ENCODE measurements at regions not wholly inside any gene's neighbourhood (a gene's known extent, or its start where the extent isn't known, plus 50 kb on each side); places are given as distances from the start of the nearest gene placed in this dataset.
"Not testable (repeated sequence)": the region's sequence is repeated elsewhere in the genome, so short reads cannot be mapped to it uniquely, and the experiment has no call there.

DNA sequence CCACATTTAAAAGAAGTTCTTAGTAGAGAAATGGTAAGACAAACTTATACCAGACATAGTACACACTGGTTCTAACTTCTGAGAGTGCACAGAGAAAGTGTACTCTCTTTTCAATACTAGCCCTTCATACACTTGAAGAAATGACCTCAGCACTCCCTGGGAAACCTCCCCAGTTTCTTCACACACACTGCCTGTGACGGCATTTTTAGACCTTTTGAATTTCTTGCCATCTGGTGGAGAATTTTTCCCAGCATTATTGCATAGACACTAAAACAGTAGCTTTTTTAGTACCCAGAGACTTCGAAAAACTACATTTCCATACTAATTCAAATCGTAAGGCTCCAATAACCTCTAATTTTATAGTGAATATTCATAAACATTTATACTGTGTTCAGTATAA lies 341.6 kb upstream of the MAOA start:
- no peak for DNase-seq (ENCODE audit: low spot score)
- intact Hi-C loops (cut with DNase I) = no loop called here

DNA sequence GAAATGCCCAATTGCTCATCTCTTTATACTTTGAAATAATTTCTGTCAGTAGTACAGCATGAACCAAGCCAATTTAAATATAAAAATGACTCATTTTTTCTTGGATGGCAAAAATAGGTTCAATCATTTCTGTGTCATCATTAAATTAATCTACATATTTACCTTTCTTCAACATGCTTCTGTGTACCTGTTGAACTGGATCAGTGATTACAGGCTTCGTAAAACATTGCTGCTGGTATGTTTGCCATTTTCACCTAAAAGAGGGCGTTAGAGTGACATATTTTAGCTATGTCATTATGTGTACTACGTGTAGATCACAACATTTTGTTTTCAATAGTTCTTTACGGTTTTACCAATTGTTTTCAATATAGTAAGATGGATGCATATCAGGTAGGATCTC lies 340.5 kb upstream of the MAOA start:
- no peak for DNase-seq (ENCODE audit: low spot score)
- intact Hi-C loops (cut with DNase I) = no loop called here

- DNase-seq (ENCODE audit: low spot score) = no peak
- intact Hi-C loops (cut with DNase I) = no loop called here
Observed at GRCh38 chrX:43316146-43316545, 340.0 kb upstream of the MAOA start.

GRCh38 chrX:43317378-43317777 lies 338.7 kb upstream of the MAOA start:
- intact Hi-C loops (cut with DNase I) = no loop called here
- no peak for DNase-seq (ENCODE audit: low spot score)

- intact Hi-C loops (cut with DNase I) = no loop called here
- no peak for DNase-seq (ENCODE audit: low spot score)
Observed at GRCh38 chrX:43328358-43328946, 327.6 kb upstream of the MAOA start.

DNA sequence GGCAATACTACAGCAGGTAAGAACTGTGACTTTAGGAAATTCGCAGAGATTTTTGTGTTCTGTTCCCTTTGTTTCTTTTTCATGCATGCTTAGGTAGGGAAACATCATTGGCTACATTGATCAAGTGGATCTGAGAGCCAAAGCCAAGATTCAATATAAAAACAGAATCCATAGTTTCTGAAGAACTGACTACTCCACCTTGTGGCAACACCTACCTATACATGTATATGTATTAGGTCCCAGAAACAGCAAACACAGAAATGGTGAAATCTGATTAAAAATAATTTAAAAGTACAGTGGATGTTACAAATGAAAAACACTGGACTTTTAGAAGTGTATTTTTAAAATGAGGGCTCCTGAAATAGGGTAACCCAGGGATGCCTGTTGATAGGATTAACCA lies 322.6 kb upstream of the MAOA start:
- no peak for DNase-seq (ENCODE audit: low spot score)

DNA sequence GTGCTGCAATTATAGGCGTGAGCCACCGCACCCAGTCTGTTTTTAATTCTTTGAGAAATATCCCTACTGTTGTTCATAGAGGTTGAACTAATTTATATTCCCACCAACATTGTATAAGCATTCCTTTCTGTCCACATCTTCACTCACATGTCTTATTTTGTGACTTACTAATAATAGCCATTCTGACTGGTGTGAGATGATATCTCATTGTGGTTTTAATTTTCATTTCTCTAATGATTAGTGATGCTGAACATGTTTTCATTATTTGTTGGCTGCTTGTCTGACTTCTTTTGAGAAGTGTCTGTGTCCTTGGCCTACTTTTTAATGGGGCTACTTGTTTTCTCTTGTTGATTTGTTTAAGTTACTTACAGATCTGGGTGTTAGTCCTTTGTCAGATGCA lies 310.9 kb upstream of the MAOA start:
- DNase-seq (ENCODE audit: low spot score) = no peak
- intact Hi-C loops (cut with DNase I) = loop anchor here (5.0 kb wide), 1 partner anchor 212 kb away; no protein-coding TSS in a partner anchor

More for the DNA sequence above, 322.6 kb upstream of the MAOA start:
- intact Hi-C loops (cut with DNase I) = no loop called here

DNA sequence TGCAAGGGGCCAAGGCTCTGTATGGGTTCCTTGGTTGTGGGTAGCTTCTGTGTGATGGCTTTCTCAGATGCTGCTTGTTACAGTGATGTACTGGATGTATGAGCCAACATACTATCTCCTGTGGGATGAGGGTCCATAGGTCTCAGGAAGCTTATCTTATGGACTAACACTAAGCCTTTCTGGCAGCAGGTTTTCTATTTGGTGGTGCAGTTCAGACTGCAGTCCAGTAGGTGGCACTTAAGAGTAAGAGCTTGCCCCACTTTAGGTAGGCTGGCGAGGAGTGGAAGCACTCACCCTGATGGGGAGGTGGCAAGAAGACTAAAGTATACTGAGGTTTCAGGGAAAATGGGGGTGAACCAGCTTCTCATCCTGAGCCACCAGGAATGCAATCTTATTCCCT lies 306.7 kb upstream of the MAOA start:
- no peak for DNase-seq (ENCODE audit: low spot score)
- intact Hi-C loops (cut with DNase I) = loop anchor here (5.0 kb wide), 1 partner anchor 208 kb away; no protein-coding TSS in a partner anchor

DNA sequence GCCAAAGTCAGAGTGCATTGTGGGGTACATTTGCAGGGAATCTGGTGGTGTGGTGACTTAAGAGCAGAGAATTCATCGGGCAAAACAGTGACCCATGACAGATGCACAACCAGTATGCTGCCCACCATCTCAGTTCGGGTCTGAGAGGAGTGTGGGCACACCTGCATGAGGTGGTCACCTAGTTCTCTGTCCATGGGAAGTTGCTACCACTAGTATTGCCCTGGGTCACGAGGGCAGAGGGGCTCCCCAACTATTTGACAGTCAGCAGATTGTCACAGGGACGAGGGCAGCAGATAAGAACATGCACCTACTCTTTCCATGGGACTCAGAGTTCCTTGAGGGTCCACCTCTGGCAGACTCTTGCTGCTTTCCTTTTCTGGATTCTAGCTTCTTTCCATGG lies 305.2 kb upstream of the MAOA start:
- intact Hi-C loops (cut with DNase I) = no loop called here
- DNase-seq (ENCODE audit: low spot score) = no peak

- intact Hi-C loops (cut with DNase I) = no loop called here
- DNase-seq (ENCODE audit: low spot score) = no peak
Observed at GRCh38 chrX:43357741-43358140, 298.4 kb upstream of the MAOA start.

DNA sequence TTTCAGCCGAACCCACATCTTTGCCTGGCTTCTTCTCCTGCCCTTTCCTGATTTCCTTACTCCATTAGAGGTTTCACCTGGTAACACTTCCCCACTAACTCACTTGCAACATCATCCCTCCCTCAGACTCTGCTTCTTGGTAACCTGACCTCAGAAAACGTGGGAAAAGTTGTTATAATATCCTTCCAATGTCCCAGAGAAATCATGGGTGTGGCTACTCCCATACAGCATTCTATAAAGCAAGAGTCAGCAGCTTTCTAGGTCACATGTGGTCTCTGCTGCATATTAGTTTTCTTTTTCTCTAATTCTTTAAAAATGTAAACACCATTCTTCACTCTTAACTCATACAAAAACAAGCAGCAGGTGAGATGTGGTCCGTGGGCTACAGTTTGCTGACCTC lies 283.1 kb upstream of the MAOA start:
- no peak for DNase-seq (ENCODE audit: low spot score)
- intact Hi-C loops (cut with DNase I) = no loop called here

DNA sequence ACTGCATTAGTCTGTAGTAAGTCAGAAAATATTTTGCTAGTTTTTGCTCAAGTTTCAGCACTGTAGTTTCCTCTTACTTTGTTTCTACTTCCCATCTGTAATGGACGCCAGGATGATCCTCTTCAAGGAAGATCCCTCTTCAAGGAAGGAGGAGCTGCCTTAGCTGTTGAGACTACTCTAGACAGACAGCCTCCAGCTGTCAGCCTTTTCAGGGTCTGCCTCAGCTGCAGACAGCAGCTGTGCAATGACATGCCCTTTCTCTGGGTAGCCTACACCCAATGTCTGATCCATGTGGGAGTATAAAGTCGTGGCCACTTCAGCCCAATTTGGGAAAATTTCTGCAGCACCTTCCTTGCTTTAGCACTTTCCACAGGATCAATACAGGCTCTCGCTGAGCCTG lies 281.0 kb upstream of the MAOA start:
- no peak for DNase-seq (ENCODE audit: low spot score)
- intact Hi-C loops (cut with DNase I) = no loop called here

DNA sequence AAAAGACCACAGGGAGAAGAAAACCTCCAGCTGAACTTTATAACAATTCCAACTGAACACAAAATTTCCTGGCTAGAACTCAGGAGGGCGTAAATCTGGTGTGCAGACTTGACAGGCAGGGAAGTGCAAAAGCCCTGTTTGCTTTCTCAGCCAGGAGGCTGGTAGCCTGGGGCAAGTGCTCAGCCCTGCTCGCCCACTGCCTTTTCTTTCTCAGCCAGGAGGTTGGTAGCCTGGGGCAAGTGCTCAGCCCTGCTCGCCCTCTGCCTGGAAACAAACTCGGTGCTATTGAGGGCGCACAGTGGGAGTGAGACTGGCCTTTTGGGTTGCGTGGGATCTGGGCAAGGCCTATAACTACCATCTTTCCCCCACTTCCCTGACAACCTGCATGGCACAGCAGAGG lies 275.4 kb upstream of the MAOA start:
- intact Hi-C loops (cut with DNase I) = no loop called here
- DNase-seq (ENCODE audit: low spot score) = no peak

DNA sequence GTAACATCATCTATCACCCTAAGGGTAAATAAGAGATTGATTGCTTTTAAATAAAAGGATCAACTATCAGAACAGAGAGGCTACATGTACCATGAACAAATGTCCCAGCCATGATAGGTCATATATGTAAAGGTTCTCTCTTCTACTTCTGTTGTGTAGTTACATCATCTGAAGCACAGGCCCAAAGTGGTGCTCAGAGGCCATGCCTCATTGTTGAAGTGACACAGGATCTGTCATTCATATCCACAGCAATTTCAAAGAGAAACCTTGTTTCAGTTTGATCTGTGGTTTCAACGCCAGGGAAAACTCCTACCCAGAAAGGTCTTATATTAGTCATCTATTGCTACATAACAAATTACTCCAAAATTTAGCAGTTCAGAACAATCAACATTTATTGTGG lies 269.2 kb upstream of the MAOA start:
- intact Hi-C loops (cut with DNase I) = no loop called here
- DNase-seq (ENCODE audit: low spot score) = no peak

DNA sequence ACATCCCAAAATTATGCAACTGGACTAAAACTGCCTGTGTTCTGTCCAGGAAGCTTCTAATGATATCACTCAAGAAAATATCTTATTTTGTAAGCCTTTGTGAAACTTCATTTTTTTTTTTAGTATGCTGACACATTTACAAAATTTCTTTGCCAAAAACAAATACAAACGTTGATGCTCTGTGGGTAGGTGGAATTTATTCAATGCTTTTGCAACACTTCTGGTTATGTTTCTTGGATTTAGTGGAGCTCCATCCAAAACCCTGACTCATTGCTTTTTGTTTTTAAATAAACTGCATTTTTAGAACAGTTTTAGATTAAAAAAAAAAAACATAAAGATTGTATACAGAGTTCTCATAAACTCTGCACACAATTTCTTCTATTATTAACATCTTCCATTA lies 250.9 kb upstream of the MAOA start:
- intact Hi-C loops (cut with DNase I) = no loop called here
- no peak for DNase-seq (ENCODE audit: low spot score)

- intact Hi-C loops (cut with DNase I) = no loop called here
- no peak for DNase-seq (ENCODE audit: low spot score)
Observed at GRCh38 chrX:43423876-43424275, 232.2 kb upstream of the MAOA start.

DNA sequence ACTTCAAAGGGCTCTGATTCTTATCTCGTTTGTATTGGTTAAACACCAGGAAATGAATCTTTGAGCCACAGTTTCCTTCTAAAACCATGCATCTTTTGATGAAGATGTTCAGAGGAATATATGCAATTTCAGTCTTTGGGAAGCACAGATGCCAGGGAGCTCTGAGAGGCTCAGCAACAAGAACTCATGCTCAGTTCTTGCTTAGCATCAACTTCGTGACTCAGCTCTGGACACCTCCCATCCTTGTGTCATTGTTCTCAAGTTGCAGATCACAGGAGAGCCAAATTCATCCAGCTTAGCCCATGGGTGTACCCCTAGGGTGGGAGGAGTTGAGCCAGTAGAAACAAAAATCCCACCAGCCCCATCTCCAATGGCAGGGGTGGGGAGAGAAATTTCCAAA lies 219.6 kb upstream of the MAOA start:
- DNase-seq (ENCODE audit: low spot score) = no peak
- intact Hi-C loops (cut with DNase I) = no loop called here

DNA sequence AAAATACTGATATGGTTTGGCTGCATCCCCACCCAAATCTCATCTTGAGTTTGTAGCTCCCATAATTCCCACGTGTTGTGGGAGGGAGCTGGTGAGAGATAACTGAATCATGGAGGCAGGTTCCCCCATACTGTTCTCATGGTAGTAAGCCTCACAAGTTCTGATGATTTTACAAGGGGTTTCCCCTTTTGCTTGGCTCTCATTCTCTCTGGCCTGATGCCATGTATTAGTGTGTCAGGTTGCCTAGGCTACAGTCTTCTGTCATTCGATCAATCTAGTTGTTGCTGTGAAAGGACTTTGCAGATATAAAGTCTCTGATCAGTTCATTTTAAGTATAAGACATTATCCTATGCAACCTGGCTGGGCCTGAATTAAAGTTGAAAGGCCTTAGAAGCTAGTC lies 209.3 kb upstream of the MAOA start:
- DNase-seq (ENCODE audit: low spot score) = no peak
- intact Hi-C loops (cut with DNase I) = no loop called here

DNA sequence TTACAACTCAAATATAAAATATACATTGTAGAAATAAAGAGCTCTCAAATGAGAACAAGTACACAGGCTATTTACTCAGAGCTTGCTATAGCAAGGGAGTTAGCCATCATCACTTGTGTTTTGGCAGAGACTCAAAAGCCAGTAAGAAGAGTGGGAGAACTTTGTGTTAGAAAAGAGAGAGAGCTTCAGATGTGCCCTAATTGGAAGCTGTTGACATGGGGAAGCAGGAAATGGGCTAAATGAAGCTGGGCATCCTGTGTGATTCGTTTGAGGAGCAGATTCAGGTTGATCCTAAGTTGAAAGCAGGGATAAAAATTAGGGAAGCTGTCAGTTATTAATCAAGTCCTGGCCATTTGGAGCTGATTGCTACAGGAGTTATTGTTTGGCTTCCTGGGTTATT lies 207.4 kb upstream of the MAOA start:
- DNase-seq (ENCODE audit: low spot score) = no peak
- intact Hi-C loops (cut with DNase I) = no loop called here

GRCh38 chrX:43450355-43450754 lies 205.7 kb upstream of the MAOA start:
- no peak for DNase-seq (ENCODE audit: low spot score)
- intact Hi-C loops (cut with DNase I) = no loop called here

GRCh38 chrX:43451976-43452686 lies 204.0 kb upstream of the MAOA start:
- DNase-seq (ENCODE audit: low spot score); intact Hi-C loops (cut with DNase I): not testable (repeated sequence)

GRCh38 chrX:43456063-43456462 lies 200.0 kb upstream of the MAOA start:
- intact Hi-C loops (cut with DNase I) = no loop called here
- no peak for DNase-seq (ENCODE audit: low spot score)

Measured in cardiac septum (tissue), 1 donor.